ENCODE measurements at regions not wholly inside any gene's neighbourhood (a gene's known extent, or its start where the extent isn't known, plus 50 kb on each side); places are given as distances from the start of the nearest gene placed in this dataset.

GRCh38 chr10:3896161-3896560 is 111.2 kb upstream of the KLF6 start:
- TF ChIP-seq CREB1 (IDR thresholded peaks at IDR 0.05; ENCODE audit: low read depth) (no peak), MAX (IDR thresholded peaks at IDR 0.05) (no peak), EP300 (IDR thresholded peaks at IDR 0.05; ENCODE audit: borderline replicate concordance) (no peak), TEAD4 (IDR thresholded peaks at IDR 0.05) (no peak), RAD21 (IDR thresholded peaks at IDR 0.05; ENCODE audit: low read depth) (no peak), NFIC (IDR thresholded peaks at IDR 0.05) (no peak), ZBTB7A (IDR thresholded peaks at IDR 0.05; ENCODE audit: low read depth) (no peak), TCF12 (IDR thresholded peaks at IDR 0.05; ENCODE audit: low read depth) (no peak), TAF1 (IDR thresholded peaks at IDR 0.05; ENCODE audit: low read depth) (no peak), FOXM1 (IDR thresholded peaks at IDR 0.05; ENCODE audit: borderline replicate concordance, low read depth) (no peak), CEBPB (IDR thresholded peaks at IDR 0.05) (no peak), YY1 (IDR thresholded peaks at IDR 0.05; ENCODE audit: low read depth) (no peak), EGR1 (IDR thresholded peaks at IDR 0.05) (no peak)
- TF ChIP-seq, protein P1, sequence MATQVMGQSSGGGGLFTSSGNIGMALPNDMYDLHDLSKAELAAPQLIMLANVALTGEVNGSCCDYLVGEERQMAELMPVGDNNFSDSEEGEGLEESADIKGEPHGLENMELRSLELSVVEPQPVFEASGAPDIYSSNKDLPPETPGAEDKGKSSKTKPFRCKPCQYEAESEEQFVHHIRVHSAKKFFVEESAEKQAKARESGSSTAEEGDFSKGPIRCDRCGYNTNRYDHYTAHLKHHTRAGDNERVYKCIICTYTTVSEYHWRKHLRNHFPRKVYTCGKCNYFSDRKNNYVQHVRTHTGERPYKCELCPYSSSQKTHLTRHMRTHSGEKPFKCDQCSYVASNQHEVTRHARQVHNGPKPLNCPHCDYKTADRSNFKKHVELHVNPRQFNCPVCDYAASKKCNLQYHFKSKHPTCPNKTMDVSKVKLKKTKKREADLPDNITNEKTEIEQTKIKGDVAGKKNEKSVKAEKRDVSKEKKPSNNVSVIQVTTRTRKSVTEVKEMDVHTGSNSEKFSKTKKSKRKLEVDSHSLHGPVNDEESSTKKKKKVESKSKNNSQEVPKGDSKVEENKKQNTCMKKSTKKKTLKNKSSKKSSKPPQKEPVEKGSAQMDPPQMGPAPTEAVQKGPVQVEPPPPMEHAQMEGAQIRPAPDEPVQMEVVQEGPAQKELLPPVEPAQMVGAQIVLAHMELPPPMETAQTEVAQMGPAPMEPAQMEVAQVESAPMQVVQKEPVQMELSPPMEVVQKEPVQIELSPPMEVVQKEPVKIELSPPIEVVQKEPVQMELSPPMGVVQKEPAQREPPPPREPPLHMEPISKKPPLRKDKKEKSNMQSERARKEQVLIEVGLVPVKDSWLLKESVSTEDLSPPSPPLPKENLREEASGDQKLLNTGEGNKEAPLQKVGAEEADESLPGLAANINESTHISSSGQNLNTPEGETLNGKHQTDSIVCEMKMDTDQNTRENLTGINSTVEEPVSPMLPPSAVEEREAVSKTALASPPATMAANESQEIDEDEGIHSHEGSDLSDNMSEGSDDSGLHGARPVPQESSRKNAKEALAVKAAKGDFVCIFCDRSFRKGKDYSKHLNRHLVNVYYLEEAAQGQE (IDR thresholded peaks at IDR 0.05; ENCODE audit: low read depth): no peak
- TF ChIP-seq, protein P2, sequence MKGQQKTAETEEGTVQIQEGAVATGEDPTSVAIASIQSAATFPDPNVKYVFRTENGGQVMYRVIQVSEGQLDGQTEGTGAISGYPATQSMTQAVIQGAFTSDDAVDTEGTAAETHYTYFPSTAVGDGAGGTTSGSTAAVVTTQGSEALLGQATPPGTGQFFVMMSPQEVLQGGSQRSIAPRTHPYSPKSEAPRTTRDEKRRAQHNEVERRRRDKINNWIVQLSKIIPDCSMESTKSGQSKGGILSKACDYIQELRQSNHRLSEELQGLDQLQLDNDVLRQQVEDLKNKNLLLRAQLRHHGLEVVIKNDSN (IDR thresholded peaks at IDR 0.05): no peak

GRCh38 chr10:3895045-3895631 is 110.1 kb upstream of the KLF6 start:
- no peak for TF ChIP-seq CEBPB (IDR thresholded peaks at IDR 0.05)
- TF ChIP-seq TAF1 (IDR thresholded peaks at IDR 0.05; ENCODE audit: low read depth): no peak

DNA sequence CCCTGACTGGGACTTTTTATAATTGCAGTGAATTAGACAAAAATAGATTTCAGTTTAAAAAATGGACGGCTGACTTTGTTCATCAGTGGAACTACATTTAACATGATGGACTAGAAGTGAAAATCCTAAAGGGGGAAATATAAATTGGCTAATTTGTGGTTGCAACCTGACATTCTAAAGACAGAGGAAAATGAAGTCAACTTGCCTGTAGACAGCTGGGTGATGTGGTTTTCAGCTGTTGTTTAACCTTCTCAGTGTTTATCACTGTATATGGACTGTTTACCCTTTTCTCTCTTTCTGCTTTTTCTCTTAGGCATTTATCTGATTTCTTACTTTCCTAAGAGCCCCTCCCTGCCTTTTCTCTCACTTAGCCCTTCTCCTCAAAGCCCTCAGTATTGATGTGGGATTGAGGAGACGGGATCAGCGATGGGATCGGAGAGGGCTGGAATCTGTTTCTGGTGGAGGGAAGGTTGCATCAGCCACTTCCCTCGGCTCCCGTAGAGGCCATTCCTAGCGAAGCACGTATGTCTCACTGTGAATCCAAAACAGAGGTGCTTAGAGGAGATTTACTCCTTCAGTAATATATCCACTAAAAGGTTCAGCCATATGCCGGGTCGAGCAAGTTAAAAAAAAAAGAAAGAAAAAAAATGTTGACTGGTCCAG is 109.0 kb upstream of the KLF6 start:
- TF ChIP-seq EGR1 (IDR thresholded peaks at IDR 0.05) (no peak), CEBPB (IDR thresholded peaks at IDR 0.05) (no peak), FOXM1 (IDR thresholded peaks at IDR 0.05; ENCODE audit: borderline replicate concordance, low read depth) (no peak), NFIC (IDR thresholded peaks at IDR 0.05) (no peak), EP300 (IDR thresholded peaks at IDR 0.05; ENCODE audit: borderline replicate concordance) (no peak), TEAD4 (IDR thresholded peaks at IDR 0.05) (no peak), CREB1 (IDR thresholded peaks at IDR 0.05; ENCODE audit: low read depth) (no peak), TCF12 (IDR thresholded peaks at IDR 0.05; ENCODE audit: low read depth) (no peak), TAF1 (IDR thresholded peaks at IDR 0.05; ENCODE audit: low read depth) (no peak), YY1 (IDR thresholded peaks at IDR 0.05; ENCODE audit: low read depth) (no peak), RAD21 (IDR thresholded peaks at IDR 0.05; ENCODE audit: low read depth) (no peak)
- TF ChIP-seq, protein P2 (IDR thresholded peaks at IDR 0.05): no peak
- TF ChIP-seq, protein P1 (IDR thresholded peaks at IDR 0.05; ENCODE audit: low read depth): no peak

- TF ChIP-seq TAF1 (IDR thresholded peaks at IDR 0.05; ENCODE audit: low read depth) (no peak), TEAD4 (IDR thresholded peaks at IDR 0.05) (no peak), RAD21 (IDR thresholded peaks at IDR 0.05; ENCODE audit: low read depth) (no peak), FOXM1 (IDR thresholded peaks at IDR 0.05; ENCODE audit: borderline replicate concordance, low read depth) (no peak), ZBTB7A (IDR thresholded peaks at IDR 0.05; ENCODE audit: low read depth) (no peak), EGR1 (IDR thresholded peaks at IDR 0.05) (no peak), NFIC (IDR thresholded peaks at IDR 0.05) (no peak), EP300 (IDR thresholded peaks at IDR 0.05; ENCODE audit: borderline replicate concordance) (no peak), CEBPB (IDR thresholded peaks at IDR 0.05) (no peak), YY1 (IDR thresholded peaks at IDR 0.05; ENCODE audit: low read depth) (no peak), TCF12 (IDR thresholded peaks at IDR 0.05; ENCODE audit: low read depth) (no peak), CREB1 (IDR thresholded peaks at IDR 0.05; ENCODE audit: low read depth) (no peak), MAX (IDR thresholded peaks at IDR 0.05) (no peak)
- TF ChIP-seq, protein P1 (IDR thresholded peaks at IDR 0.05; ENCODE audit: low read depth): no peak
- TF ChIP-seq, protein P2 (IDR thresholded peaks at IDR 0.05): no peak
Observed at GRCh38 chr10:3892440-3893425, 107.7 kb upstream of the KLF6 start.

Measured in Ishikawa (cell line).